KG1 (cell line): ENCODE measurements at regions not wholly inside any gene's neighbourhood (a gene's known extent, or its start where the extent isn't known, plus 50 kb on each side); places are given as distances from the start of the nearest gene placed in this dataset.
"Not testable (repeated sequence)": the region's sequence is repeated elsewhere in the genome, so short reads cannot be mapped to it uniquely, and the experiment has no call there.

Source experiments
- DNase-seq: peaks from one replicate; lab custom pipeline; 2025; lab: John Stamatoyannopoulos, UW

GRCh38 chr3:154901278-154901677, 178.8 kb upstream of the MME start:
- no peak for DNase-seq

GRCh38 chr3:154900816-154901215, 179.3 kb upstream of the MME start:
- no peak for DNase-seq

DNA sequence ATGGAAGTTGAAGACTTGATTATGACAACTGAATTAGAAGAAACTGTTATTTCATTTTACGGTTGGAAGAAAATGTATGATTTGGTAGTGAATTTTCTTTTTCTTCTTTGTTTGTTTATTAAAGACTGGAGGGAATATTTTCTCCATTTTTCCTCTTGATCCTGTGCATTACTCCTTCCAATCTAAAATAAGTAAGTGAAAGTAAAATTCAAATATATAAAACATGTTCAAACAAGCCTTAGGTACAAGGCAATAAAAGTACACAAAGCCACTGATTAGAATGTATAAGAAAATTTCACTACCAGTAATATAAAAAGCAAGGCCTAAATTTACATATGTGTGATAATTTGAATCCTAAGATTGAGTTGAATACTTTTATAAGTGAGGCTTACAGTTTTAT, 181.2 kb upstream of the MME start:
- DNase-seq: no peak

DNA sequence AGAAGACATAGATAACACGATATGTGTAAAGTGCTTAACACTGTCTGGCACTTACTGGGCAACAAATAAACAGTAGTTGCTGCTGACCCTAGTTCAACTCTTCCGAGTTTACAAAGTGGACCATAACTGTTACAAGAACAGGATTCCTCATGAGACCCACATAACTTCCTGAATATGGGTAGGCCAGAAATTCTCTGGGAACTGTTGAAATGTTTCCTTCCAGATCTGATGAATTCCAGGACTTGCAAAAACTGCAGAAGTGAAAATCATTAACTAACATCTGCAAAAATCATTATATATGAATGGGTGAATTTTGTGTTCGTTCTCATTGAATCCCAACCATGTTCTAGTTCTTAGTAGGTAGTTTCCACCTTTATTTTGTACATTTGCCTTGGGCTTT, 181.7 kb upstream of the MME start:
- DNase-seq: no peak

GRCh38 chr3:154893813-154894212, 186.3 kb upstream of the MME start:
- no peak for DNase-seq

DNA sequence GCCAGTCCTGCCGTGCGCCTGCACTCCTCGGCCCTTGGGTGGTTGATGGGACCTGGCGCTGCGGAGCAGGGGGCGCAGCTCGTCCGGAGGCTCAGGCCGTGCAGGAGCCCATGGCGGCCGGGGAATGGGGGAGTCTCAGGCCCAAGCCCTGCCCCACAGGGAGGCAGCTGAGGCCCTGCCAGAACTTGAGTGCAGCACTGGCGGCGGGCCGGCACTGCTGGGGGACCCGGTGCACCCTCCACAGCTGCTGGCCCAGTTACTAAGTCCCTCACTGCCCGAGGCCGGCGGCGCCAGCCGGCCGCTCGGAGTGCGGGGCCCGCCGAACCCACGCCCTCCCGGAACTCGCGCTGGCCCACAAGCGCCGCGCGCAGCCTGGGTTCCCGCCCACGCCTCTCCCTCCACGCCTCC, 190.9 kb upstream of the MME start:
- DNase-seq: no peak

DNA sequence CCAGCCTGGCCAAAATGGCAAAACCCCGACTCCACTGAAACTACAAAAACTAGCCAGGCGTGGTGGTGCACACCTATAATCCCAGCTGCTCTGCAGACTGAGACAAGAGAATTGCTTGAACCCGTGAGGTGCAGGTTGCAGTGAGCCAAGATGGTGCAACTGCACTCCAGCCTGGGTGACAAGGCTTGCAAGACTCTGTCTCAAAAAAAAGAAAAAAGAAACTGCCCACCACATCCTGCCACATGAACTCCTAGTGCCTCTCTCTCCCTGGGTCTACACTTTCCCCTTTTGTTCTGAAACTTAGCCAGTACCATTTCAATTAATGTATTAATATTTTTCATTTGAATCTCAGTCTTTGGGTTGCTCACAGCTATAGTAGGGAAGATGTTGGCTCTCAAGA, 192.2 kb upstream of the MME start:
- no peak for DNase-seq

- no peak for DNase-seq
Measured at GRCh38 chr3:154886437-154886836, 193.7 kb upstream of the MME start.

DNA sequence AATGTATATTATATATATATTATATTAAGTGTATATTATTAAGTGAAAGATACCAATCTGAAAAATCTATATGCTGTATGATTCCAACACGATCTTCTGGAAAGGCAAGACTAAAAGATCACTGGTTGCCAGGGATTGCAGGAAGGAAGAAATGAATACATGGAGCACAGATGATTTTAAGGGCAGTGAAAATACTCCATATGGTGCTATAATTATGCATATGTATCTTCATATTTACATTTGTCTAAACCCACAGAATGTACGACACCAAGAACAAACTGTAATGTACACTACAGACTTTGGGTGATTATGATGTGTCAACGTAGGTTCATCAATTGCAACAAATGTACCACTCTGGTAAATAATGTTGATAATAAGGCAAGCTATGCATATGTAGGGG, 194.7 kb upstream of the MME start:
- no peak for DNase-seq

DNA sequence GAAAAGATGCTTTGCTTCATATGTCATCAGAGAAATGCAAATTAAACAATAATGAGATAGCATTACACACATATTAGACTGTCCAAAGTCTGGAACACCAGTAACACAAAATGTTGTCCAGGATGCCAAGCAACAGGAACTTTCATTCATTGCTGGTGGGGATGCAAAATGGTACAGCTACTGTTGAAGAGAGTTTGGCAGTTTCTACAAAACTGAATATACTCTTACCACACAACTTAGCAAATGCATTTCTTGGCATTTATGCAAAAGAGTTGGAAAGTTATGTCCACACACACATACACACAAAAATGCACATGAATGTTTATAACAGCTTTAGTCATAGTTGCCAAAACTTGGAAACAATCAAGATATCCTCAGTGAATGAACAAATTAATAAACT, 195.2 kb upstream of the MME start:
- DNase-seq: no peak

DNA sequence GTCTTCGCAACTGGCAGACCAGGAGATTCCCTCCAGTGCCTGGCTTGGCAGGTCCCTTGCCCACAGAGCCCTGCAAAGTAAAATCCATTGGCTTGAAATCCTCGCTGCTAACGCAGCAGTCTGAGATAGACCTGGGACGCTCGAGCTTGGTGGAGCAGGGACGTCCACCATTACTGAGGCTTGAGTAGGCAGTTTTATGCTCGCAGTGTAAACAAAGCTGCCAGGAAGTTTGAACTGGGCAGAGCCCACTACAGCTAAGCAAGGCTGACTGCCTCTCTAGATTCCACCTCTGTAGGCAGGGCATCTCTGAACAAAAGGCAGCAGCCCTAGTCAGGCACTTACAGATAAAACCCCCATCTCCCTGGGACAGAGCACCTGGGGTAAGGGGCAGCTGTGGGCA, 205.0 kb upstream of the MME start:
- DNase-seq: no peak

DNA sequence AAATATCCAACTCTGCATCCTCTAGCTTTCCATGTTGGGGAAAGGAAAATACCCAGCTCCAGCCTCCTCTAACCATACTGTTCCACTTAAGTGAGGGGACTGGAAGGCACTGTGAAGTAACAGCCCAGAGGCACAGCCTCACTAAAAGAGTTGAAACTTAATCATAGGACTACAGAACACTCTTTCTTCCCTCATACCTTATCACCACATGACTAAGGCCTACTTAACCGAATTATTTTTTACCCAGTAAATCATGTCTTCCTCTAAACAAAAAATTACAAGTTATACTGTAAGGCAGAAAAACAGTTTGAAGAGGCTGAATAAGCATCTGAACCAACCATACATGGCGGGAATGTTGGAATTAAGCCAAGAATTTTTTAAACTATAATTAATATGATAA, 207.4 kb upstream of the MME start:
- DNase-seq: no peak

GRCh38 chr3:154872074-154872473, 208.0 kb upstream of the MME start:
- no peak for DNase-seq

GRCh38 chr3:154864947-154865346, 215.2 kb upstream of the MME start:
- DNase-seq: no peak

DNA sequence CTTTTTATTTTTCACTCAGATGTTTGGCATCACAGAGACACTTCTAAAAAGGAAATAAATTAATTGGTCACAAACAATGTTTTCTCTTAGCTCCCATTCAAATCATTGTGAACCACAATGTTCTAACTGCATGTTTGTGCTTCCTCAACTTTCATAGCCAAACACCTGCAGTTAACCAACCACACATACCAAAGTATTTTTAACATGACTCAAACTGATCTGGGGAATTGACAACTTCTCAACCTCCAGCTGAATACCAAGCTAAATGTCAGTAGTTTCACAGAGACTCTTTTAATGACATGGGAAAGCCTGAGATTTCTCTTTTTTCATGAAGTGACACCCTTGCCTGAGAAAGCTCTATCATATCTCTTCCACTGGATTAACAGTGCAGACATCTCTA, 217.9 kb upstream of the MME start:
- DNase-seq: no peak

- not testable (repeated sequence) for DNase-seq
Measured at GRCh38 chr3:154852998-154853397, 227.1 kb upstream of the MME start.

- no peak for DNase-seq
Measured at GRCh38 chr3:154852515-154852914, 227.6 kb upstream of the MME start.

DNA sequence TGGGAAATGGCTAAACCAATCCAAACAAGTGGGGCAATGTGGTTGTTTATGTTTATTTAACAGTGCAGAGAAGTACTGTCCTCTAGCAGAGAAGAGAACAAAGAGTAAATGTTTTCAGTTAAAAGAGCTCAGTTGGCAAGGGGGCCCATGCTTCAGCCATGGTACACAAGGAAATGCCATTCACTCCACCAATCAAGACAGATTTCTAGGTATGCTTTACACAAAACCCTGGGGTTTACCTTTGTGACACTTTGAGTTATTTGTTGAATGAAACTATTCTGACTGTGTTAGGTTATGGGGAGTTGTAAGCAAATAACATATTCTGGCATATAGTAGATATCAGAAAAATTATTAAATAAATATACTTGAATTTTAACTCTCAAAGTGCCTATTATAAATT, 228.5 kb upstream of the MME start:
- DNase-seq: no peak

GRCh38 chr3:154850921-154851320, 229.2 kb upstream of the MME start:
- no peak for DNase-seq

DNA sequence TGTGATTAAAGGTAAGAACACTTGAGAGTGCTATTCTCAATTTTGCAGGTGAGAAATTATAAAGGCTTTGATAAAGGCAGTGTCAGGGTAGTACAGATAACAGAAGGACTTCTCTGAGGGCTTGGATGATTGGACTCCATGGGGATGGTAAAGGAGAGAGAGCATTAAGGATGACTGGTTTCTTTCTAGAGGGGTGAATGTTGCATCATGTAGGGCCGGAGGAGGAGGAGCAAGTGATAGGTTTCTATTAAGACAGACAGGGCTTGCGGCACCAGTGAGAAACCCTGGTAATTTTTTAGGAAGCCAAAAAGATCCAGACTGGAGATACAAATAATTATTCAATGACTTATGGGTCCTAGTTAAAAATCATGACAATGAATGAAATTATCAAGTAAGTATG, 230.7 kb upstream of the MME start:
- no peak for DNase-seq

DNA sequence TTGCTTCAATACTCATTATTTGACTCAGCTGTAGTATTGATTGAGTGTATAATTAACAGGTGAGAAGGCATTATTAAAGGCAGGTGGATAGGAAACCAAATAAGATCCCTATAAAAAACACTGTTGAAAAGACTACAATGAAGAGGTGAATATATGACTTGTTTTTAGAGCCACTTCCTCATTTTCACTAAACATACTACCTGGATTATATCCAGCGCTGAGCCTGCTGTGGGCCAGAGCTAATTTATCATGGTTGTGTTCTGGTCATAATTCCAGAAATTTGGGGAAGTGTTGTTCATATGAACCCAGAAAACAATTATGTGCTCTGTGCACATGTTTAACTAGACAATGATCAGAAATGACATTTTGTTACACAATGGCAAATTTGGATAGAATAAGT, 235.3 kb upstream of the MME start:
- DNase-seq: no peak

- DNase-seq: no peak
Measured at GRCh38 chr3:154843647-154844046, 236.5 kb upstream of the MME start.

GRCh38 chr3:154842536-154842935, 237.6 kb upstream of the MME start:
- no peak for DNase-seq

DNA sequence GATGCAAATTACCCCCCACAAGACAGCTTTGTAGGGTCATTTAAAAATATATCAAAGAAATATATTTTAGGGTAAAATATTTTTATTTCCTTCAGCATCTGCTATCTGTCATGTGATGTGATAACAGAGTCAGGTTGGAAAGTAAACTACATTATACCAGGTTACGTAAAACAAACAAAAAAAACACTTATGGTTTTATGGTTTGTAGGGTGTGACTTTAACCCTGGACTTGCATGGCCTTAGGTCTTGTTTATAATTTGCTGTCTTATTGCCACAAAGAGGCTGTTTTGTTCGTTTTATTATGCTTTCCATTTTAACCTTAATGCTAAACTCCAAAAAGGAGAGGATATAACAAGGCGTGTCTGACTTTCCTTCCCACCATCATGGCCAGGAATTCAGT, 244.5 kb upstream of the MME start:
- DNase-seq: no peak

DNA sequence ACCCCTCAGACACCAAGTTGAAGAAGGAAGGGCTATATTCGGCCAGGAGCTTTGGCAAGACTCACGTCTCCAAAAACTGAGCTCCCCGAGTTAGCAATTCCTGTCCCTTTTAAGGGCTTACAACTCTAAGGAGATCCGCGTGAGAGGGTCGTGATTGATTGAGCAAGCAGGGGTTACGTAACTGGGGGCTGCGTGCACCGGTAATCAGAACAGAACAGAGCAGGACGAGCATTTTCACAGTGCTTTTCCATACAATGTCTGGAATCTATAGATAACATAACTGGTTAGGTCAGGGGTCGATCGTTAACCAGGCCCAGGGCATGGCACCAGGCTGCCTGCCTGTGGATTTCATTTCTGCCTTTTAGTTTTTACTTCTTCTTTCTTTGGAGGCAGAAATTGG, 245.3 kb upstream of the MME start:
- not testable (repeated sequence) for DNase-seq
